Nephron (organoid): ENCODE measurements at regions not wholly inside any gene's neighbourhood (a gene's known extent, or its start where the extent isn't known, plus 50 kb on each side); places are given as distances from the start of the nearest gene placed in this dataset.
"Not testable (repeated sequence)": the region's sequence is repeated elsewhere in the genome, so short reads cannot be mapped to it uniquely, and the experiment has no call there.

Experiments used
- H3K27ac Mint-ChIP-seq, 3 experiments: 2 replicates each; pipeline ENCODE4 v1.8.0; 2020; ENCODE audit warnings: mixed read lengths in 3 of 3, mild to moderate bottlenecking in 2 of 3, moderate library complexity in 1 of 3
- H3K27me3 Mint-ChIP-seq: 2 replicates; pipeline ENCODE4 v1.8.0; 2021; ENCODE audit warnings: low read depth, mild to moderate bottlenecking, moderate library complexity, mixed read lengths
- H3K36me3 Mint-ChIP-seq: 2 replicates; pipeline ENCODE4 v1.8.0; 2020; ENCODE audit warnings: low read depth, mixed read lengths
- H3K4me1 Mint-ChIP-seq: 2 replicates; pipeline ENCODE4 v1.8.0; 2020; ENCODE audit warnings: mixed read lengths
- H3K4me3 Mint-ChIP-seq, 3 experiments: 2 replicates each; pipeline ENCODE4 v1.8.0; 2020; ENCODE audit warnings: mild to moderate bottlenecking in 3 of 3, mixed read lengths in 3 of 3, moderate library complexity in 2 of 3
- H3K9me3 Mint-ChIP-seq: 2 replicates; pipeline ENCODE4 v1.8.0; 2020; ENCODE audit warnings: mixed read lengths
- TF ChIP-seq, protein P1 (sequence below), 3 experiments: fragments of 200-600 bp; sonication (generic); IDR thresholded peaks; one replicate each; pipeline ENCODE4 v1.5.0; 2021; ENCODE audit warnings: antibody characterized with exemption in 3 of 3; ENCODE audit not compliant: unreplicated experiment in 3 of 3

DNA sequence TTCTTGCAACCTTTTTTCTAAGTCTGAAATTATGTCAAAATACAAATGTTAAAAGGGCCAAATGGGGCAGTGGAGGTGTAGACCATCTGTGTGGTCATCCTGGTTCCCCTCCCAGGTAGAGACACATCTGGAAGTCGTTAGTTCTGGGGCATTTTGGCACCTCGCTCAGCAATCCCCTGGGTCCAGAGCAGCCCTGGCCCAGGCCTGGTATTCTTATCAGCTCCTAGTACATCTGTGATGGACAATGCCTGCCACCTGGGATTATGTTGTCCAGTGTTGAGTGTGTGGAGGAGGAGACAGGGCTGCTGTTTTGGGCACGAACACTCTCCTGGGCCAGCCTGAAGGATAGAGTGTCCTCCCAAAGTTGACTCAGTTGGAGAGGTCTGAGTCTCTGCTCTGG lies 74.8 kb downstream of the GADD45G start:
- H3K36me3 Mint-ChIP-seq = no peaks in the 10 kb centered on the region
- TF ChIP-seq, protein P1, sequence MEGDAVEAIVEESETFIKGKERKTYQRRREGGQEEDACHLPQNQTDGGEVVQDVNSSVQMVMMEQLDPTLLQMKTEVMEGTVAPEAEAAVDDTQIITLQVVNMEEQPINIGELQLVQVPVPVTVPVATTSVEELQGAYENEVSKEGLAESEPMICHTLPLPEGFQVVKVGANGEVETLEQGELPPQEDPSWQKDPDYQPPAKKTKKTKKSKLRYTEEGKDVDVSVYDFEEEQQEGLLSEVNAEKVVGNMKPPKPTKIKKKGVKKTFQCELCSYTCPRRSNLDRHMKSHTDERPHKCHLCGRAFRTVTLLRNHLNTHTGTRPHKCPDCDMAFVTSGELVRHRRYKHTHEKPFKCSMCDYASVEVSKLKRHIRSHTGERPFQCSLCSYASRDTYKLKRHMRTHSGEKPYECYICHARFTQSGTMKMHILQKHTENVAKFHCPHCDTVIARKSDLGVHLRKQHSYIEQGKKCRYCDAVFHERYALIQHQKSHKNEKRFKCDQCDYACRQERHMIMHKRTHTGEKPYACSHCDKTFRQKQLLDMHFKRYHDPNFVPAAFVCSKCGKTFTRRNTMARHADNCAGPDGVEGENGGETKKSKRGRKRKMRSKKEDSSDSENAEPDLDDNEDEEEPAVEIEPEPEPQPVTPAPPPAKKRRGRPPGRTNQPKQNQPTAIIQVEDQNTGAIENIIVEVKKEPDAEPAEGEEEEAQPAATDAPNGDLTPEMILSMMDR (IDR thresholded peaks at IDR 0.05; ENCODE audit: unreplicated experiment in 3 of 3) = no peak
- no peaks in the 10 kb centered on the region for H3K9me3 Mint-ChIP-seq
- H3K4me1 Mint-ChIP-seq = peaks cover 58% of the 10 kb centered on the region
- peaks cover 9% of the 10 kb centered on the region for H3K27me3 Mint-ChIP-seq
- no peak overlapping the region for H3K4me3 Mint-ChIP-seq
- H3K27ac Mint-ChIP-seq = peak overlapping the region in 2 of 3 experiments; percentile 39 to 78

DNA sequence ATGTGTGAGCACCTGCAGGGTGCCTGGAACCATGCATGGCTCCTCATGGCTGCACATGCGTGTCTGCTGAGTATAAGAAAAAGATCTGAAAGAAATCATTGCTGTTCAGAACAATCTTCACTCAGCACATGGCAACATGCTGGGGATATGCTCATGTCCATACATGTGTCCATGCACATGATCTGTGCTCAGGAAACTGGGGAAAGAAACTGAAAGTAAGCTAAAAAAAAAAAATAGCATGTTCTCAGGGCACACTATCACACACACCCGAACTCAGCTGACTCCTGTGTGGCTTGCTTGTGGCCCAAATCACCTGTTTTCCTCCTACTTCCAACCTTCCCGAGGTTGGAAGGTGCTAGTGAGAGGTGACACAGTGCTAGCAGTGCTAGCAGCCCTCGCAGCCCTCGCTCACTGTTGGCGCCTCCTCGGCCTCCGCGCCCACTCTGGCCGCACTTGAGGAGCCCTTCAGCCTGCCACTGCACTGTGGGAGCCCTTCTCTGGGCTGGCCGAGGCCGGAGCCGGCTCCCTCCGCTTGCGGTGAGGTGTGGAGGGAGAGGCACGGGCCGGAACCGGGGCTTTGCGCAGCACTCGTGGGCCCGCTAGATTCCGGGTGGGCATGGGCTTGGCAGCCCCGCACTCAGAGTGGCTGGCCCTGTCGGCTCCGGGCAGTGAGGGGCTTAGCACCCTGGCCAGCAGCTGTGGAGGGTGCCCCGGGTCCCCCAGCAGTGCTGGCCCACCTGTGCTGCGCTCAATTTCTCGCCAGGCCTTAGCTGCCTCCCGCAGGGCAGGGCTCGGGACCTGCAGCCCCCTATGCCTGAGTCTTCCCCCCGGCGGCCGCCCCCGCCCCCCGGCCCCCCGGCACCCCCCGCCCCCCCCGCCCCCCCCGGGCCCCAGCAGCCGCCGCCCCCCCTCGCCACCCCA lies 76.0 kb downstream of the GADD45G start:
- peaks cover 54% of the 10 kb centered on the region for H3K4me1 Mint-ChIP-seq
- TF ChIP-seq, protein P1 (IDR thresholded peaks at IDR 0.05; ENCODE audit: unreplicated experiment in 3 of 3) = no peak
- peak overlapping the region in 1 of 3 experiments; percentile 78 for H3K27ac Mint-ChIP-seq

DNA sequence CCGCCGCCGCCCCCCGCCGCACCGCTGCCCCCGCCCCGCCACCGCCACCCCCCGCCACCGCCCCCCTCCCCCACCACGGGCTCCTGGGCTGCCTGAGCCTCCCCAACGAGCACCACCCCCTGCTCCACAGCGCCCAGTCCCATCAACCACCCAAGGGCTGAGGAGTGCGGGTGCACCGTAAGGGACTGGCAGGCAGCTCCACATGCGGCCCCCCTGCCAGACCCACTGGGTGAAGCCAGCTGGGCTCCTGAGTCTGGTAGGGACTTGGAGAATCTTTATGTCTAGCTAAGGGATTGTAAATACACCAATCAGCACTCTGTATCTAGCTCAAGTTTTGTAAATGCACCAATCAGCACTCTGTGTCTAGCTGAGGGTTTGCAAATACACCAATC lies 76.7 kb downstream of the GADD45G start:
- H3K4me3 Mint-ChIP-seq, H3K27ac Mint-ChIP-seq, H3K9me3 Mint-ChIP-seq, H3K36me3 Mint-ChIP-seq: not testable (repeated sequence)
- H3K27me3 Mint-ChIP-seq = peaks cover 16% of the 10 kb centered on the region
- H3K4me1 Mint-ChIP-seq = peaks cover 54% of the 10 kb centered on the region

More for the DNA sequence above, 76.0 kb downstream of the GADD45G start:
- Mint-ChIP-seq H3K27me3 (peaks cover 9% of the 10 kb centered on the region), H3K4me3 (no peak overlapping the region), H3K9me3 (no peaks in the 10 kb centered on the region), H3K36me3 (no peaks in the 10 kb centered on the region)

DNA sequence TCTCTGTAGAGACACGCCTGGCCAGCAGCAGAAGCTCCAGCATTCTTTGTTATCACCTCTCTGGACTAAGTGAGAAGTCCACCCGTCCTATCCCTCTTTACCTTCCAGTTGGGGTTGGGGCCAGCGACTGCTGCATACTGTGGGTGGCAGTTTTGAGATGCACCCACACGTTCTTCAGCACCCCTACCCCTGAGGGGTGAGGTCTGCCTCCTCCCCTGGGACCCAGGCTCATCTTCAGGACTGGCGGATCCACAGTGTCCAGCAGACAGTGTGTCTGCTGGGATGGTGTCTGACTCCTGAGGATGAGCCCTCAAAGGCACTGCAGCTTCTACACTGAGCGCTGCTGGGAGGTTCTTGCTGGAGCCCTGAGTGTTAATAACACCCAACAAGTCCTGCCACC lies 78.8 kb downstream of the GADD45G start:
- Mint-ChIP-seq H3K9me3 (no peaks in the 10 kb centered on the region), H3K36me3 (no peaks in the 10 kb centered on the region), H3K4me1 (peaks cover 36% of the 10 kb centered on the region), H3K4me3 (no peak overlapping the region), H3K27ac (no peak overlapping the region), H3K27me3 (peaks cover 22% of the 10 kb centered on the region)
- TF ChIP-seq, protein P1 (IDR thresholded peaks at IDR 0.05; ENCODE audit: unreplicated experiment in 3 of 3) = no peak

DNA sequence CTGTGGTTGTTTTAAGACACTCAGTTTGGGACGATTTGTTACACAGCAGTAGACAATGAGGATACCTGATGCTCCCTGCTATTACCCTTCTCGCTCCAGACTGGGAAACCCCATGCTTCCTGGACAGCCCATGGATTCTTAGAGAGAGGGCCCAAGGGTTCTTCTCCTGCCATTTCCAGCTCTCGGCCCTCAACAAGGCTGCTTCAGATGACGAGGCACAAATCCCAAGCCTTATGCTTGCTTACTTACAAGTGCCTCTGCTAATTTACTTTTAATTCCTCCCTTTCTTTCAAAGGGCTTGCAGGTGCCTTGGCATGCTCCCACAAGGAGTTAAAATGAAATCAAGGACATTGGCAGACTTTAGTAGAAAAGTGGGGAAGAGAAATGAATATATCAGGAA lies 79.4 kb downstream of the GADD45G start:
- no peaks in the 10 kb centered on the region for H3K36me3 Mint-ChIP-seq
- peak overlapping the region in 2 of 3 experiments; percentile 27 to 55 for H3K27ac Mint-ChIP-seq
- TF ChIP-seq, protein P1 (IDR thresholded peaks at IDR 0.05; ENCODE audit: unreplicated experiment in 3 of 3) = no peak
- no peak overlapping the region for H3K4me3 Mint-ChIP-seq
- H3K27me3 Mint-ChIP-seq = peaks cover 22% of the 10 kb centered on the region
- H3K4me1 Mint-ChIP-seq = peaks cover 30% of the 10 kb centered on the region
- no peaks in the 10 kb centered on the region for H3K9me3 Mint-ChIP-seq

- Mint-ChIP-seq H3K4me1 (peaks cover 21% of the 10 kb centered on the region), H3K9me3 (no peaks in the 10 kb centered on the region), H3K36me3 (no peaks in the 10 kb centered on the region), H3K4me3 (no peak overlapping the region), H3K27me3 (peaks cover 22% of the 10 kb centered on the region), H3K27ac (no peak overlapping the region)
- TF ChIP-seq, protein P1 (IDR thresholded peaks at IDR 0.05; ENCODE audit: unreplicated experiment in 3 of 3) = no peak
Observed at GRCh38 chr9:89684912-89685636, 80.3 kb downstream of the GADD45G start.
